Stimulated activated CD4-positive, alpha-beta T cell treated with anti-CD3 and anti-CD28 coated beads, Interleukin-2, amount 100 ng/mL, for 4 hours (primary cell): ENCODE measurements at regions not wholly inside any gene's neighbourhood (a gene's known extent, or its start where the extent isn't known, plus 50 kb on each side); places are given as distances from the start of the nearest gene placed in this dataset.
"Not testable (repeated sequence)": the region's sequence is repeated elsewhere in the genome, so short reads cannot be mapped to it uniquely, and the experiment has no call there.

Source experiments
- DNase-seq: peaks from one replicate; pipeline ENCODE4 v3.0.0-alpha.2; 2020; ENCODE audit warnings: low read depth

DNA sequence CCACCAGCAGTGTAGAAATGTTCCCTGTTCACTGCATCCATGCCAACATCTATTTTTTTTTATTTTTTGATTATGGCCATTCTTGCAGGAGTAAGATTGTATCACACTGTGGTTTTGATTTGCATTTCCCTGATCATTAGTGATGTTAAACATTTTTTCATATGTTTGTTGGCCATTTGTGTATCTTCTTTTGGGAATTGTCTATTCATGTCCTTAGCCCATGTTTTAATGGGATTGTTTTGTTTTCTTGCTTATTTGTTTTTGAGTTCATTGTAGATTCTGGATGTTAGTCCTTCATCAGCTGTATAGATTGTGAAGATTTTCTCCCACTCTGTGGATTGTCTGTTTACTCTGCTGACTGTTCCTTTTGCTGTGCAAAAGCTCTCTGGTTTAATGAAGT lies 126.9 kb downstream of the NDFIP2 start:
- DNase-seq: not testable (repeated sequence)
